ENCODE measurements at regions not wholly inside any gene's neighbourhood (a gene's known extent, or its start where the extent isn't known, plus 50 kb on each side); places are given as distances from the start of the nearest gene placed in this dataset.

GRCh38 chr18:8942909-8943545, 159.5 kb upstream of the NDUFV2 start:
- no peak overlapping the region for H3K4me3 ChIP-seq (ENCODE audit: low read depth, low read length)
- no peak for DNase-seq (ENCODE audit: low read depth)
- no peak for TF ChIP-seq CTCF (IDR thresholded peaks at IDR 0.05; ENCODE audit: control insufficient read depth, extremely low read depth, insufficient read depth)

GRCh38 chr18:8943900-8944870, 158.3 kb upstream of the NDUFV2 start:
- no peak for DNase-seq (ENCODE audit: low read depth)
- TF ChIP-seq CTCF (IDR thresholded peaks at IDR 0.05; ENCODE audit: control insufficient read depth, extremely low read depth, insufficient read depth), result no peak
- no peak overlapping the region for H3K4me3 ChIP-seq (ENCODE audit: low read depth, low read length)

- no peak overlapping the region for H3K4me3 ChIP-seq (ENCODE audit: low read depth, low read length)
- DNase-seq (ENCODE audit: low read depth), result no peak
- TF ChIP-seq CTCF (IDR thresholded peaks at IDR 0.05; ENCODE audit: control insufficient read depth, extremely low read depth, insufficient read depth), result no peak
These were observed 157.6 kb upstream of the NDUFV2 start for GRCh38 chr18:8944871-8945245.

- no peak for TF ChIP-seq CTCF (IDR thresholded peaks at IDR 0.05; ENCODE audit: control insufficient read depth, extremely low read depth, insufficient read depth)
- H3K4me3 ChIP-seq (ENCODE audit: low read depth, low read length), result no peak overlapping the region
- no peak for DNase-seq (ENCODE audit: low read depth)
These were observed 157.0 kb upstream of the NDUFV2 start for GRCh38 chr18:8945514-8945913.

GRCh38 chr18:8946066-8946838, 156.2 kb upstream of the NDUFV2 start:
- DNase-seq (ENCODE audit: low read depth), result no peak
- no peak overlapping the region for H3K4me3 ChIP-seq (ENCODE audit: low read depth, low read length)
- TF ChIP-seq CTCF (IDR thresholded peaks at IDR 0.05; ENCODE audit: control insufficient read depth, extremely low read depth, insufficient read depth), result no peak

- no peak overlapping the region for H3K4me3 ChIP-seq (ENCODE audit: low read depth, low read length)
- no peak for TF ChIP-seq CTCF (IDR thresholded peaks at IDR 0.05; ENCODE audit: control insufficient read depth, extremely low read depth, insufficient read depth)
- DNase-seq (ENCODE audit: low read depth), result no peak
These were observed 154.9 kb upstream of the NDUFV2 start for GRCh38 chr18:8947566-8947965.

Data from LNCaP clone FGC (cell line).